ENCODE measurements at regions not wholly inside any gene's neighbourhood (a gene's known extent, or its start where the extent isn't known, plus 50 kb on each side); places are given as distances from the start of the nearest gene placed in this dataset.

- Histone ChIP-seq H3K9ac (ENCODE audit: low read length in 5 of 5) (no peak overlapping the region), H3K9me3 (ENCODE audit: control insufficient read depth in 5 of 5, low read length in 5 of 5) (no peaks in the 10 kb centered on the region), H3K36me3 (ENCODE audit: control insufficient read depth in 5 of 5, insufficient read depth in 5 of 5, low read length in 5 of 5) (no peaks in the 10 kb centered on the region), H3K4me1 (ENCODE audit: control insufficient read depth in 5 of 5, insufficient read depth in 5 of 5, low read length in 5 of 5) (no peaks in the 10 kb centered on the region), H3K4me3 (ENCODE audit: low read depth in 1 of 5, low read length in 5 of 5) (no peak overlapping the region), H3K27ac (ENCODE audit: low read depth, low read length) (no peak overlapping the region), H3K27me3 (ENCODE audit: control insufficient read depth in 5 of 5, insufficient read depth in 4 of 5, low read length in 5 of 5) (peaks cover 0 to 11% (median 7%) of the 10 kb centered on the region in 5 donors)
These were observed 190.6 kb downstream of the DHX35 start for GRCh38 chr20:39152742-39153141.

DNA sequence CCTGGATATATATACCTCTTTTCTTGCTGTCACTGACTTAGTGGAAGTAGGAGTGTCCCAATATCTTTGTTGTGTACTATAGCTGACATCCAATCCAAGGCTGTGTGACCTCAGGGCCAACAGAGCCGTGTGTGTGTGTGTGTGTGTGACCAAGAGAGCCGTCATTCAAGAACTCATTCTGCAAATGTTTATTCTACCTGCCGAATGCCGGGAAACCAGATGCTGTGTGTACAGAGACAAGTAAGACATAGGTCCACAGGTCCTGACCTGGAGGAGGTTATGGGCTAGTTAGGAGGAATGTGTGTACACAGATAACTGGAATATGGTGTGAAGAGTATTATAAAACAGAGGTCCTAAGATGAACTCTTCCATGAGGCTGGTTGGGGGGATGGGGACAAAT lies 190.0 kb downstream of the DHX35 start:
- no peak overlapping the region for H3K4me3 ChIP-seq (ENCODE audit: low read depth in 1 of 5, low read length in 5 of 5)
- no peaks in the 10 kb centered on the region for H3K36me3 ChIP-seq (ENCODE audit: control insufficient read depth in 5 of 5, insufficient read depth in 5 of 5, low read length in 5 of 5)
- no peaks in the 10 kb centered on the region for H3K9me3 ChIP-seq (ENCODE audit: control insufficient read depth in 5 of 5, low read length in 5 of 5)
- peaks cover 0 to 11% (median 4%) of the 10 kb centered on the region in 5 donors for H3K27me3 ChIP-seq (ENCODE audit: control insufficient read depth in 5 of 5, insufficient read depth in 4 of 5, low read length in 5 of 5)
- H3K4me1 ChIP-seq (ENCODE audit: control insufficient read depth in 5 of 5, insufficient read depth in 5 of 5, low read length in 5 of 5) = no peaks in the 10 kb centered on the region
- H3K9ac ChIP-seq (ENCODE audit: low read length in 5 of 5) = no peak overlapping the region
- no peak overlapping the region for H3K27ac ChIP-seq (ENCODE audit: low read depth, low read length)

DNA sequence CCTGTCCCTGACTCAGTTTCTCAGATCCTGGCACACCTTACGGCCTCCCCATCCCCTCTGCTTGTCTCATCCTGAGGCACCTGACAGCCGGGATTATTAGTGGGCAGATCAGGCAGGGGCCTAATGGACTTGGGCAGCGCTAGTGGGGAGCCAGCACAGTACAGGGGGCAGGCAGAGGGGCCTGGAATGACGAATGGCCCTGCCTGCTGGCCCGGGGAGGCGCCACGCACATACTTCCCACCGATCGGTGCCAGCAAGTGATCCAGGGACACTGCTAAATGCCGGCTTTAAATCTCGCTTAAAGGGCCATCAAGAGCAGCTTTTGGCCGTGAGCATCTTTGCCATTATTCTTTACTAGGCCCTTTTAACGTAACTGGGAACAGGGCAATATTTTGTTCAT lies 188.4 kb downstream of the DHX35 start:
- no peak overlapping the region for H3K4me3 ChIP-seq (ENCODE audit: low read depth in 1 of 5, low read length in 5 of 5)
- no peaks in the 10 kb centered on the region for H3K36me3 ChIP-seq (ENCODE audit: control insufficient read depth in 5 of 5, insufficient read depth in 5 of 5, low read length in 5 of 5)
- H3K27me3 ChIP-seq (ENCODE audit: control insufficient read depth in 5 of 5, insufficient read depth in 4 of 5, low read length in 5 of 5) = peaks cover 0 to 7% (median 0%) of the 10 kb centered on the region in 5 donors
- no peak overlapping the region for H3K9ac ChIP-seq (ENCODE audit: low read length in 5 of 5)
- no peak overlapping the region for H3K27ac ChIP-seq (ENCODE audit: low read depth, low read length)
- H3K9me3 ChIP-seq (ENCODE audit: control insufficient read depth in 5 of 5, low read length in 5 of 5) = no peaks in the 10 kb centered on the region
- H3K4me1 ChIP-seq (ENCODE audit: control insufficient read depth in 5 of 5, insufficient read depth in 5 of 5, low read length in 5 of 5) = no peaks in the 10 kb centered on the region

GRCh38 chr20:39146394-39146793 lies 184.2 kb downstream of the DHX35 start:
- H3K4me3 ChIP-seq (ENCODE audit: low read depth in 1 of 5, low read length in 5 of 5) = no peak overlapping the region
- peaks cover 0 to 12% (median 5%) of the 10 kb centered on the region in 5 donors for H3K27me3 ChIP-seq (ENCODE audit: control insufficient read depth in 5 of 5, insufficient read depth in 4 of 5, low read length in 5 of 5)
- H3K36me3 ChIP-seq (ENCODE audit: control insufficient read depth in 5 of 5, insufficient read depth in 5 of 5, low read length in 5 of 5) = no peaks in the 10 kb centered on the region
- H3K27ac ChIP-seq (ENCODE audit: low read depth, low read length) = no peak overlapping the region
- no peaks in the 10 kb centered on the region for H3K4me1 ChIP-seq (ENCODE audit: control insufficient read depth in 5 of 5, insufficient read depth in 5 of 5, low read length in 5 of 5)
- peaks cover 0 to 5% (median 0%) of the 10 kb centered on the region in 5 donors for H3K9me3 ChIP-seq (ENCODE audit: control insufficient read depth in 5 of 5, low read length in 5 of 5)
- H3K9ac ChIP-seq (ENCODE audit: low read length in 5 of 5) = no peak overlapping the region

DNA sequence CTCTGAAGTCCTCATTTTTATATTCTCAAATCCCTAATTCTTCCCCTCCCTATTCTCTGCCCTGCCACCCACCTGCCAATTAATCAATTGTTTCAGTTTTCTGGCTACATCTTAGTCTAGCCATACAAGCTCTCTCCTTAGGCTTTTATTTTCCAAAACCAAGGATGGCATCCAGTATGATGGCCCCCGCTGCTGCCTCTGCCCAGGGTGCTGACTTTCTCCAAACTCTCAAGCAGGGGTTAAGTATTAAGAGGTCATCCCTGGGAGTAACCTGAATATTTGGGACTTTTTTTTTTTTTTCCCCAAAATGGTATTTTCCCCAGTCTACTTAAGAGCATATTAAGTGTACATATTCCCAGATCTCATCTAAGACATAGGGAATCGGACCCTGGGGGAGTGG lies 183.8 kb downstream of the DHX35 start:
- Histone ChIP-seq H3K27ac (ENCODE audit: low read depth, low read length) (no peak overlapping the region), H3K4me3 (ENCODE audit: low read depth in 1 of 5, low read length in 5 of 5) (no peak overlapping the region), H3K36me3 (ENCODE audit: control insufficient read depth in 5 of 5, insufficient read depth in 5 of 5, low read length in 5 of 5) (no peaks in the 10 kb centered on the region), H3K4me1 (ENCODE audit: control insufficient read depth in 5 of 5, insufficient read depth in 5 of 5, low read length in 5 of 5) (no peaks in the 10 kb centered on the region), H3K9ac (ENCODE audit: low read length in 5 of 5) (no peak overlapping the region), H3K9me3 (ENCODE audit: control insufficient read depth in 5 of 5, low read length in 5 of 5) (peaks cover 0 to 5% (median 0%) of the 10 kb centered on the region in 5 donors), H3K27me3 (ENCODE audit: control insufficient read depth in 5 of 5, insufficient read depth in 4 of 5, low read length in 5 of 5) (peaks cover 0 to 12% (median 8%) of the 10 kb centered on the region in 5 donors)

GRCh38 chr20:39144757-39145156 lies 182.6 kb downstream of the DHX35 start:
- H3K9ac ChIP-seq (ENCODE audit: low read length in 5 of 5) = no peak overlapping the region
- no peak overlapping the region for H3K4me3 ChIP-seq (ENCODE audit: low read depth in 1 of 5, low read length in 5 of 5)
- peaks cover 0 to 5% (median 0%) of the 10 kb centered on the region in 5 donors for H3K9me3 ChIP-seq (ENCODE audit: control insufficient read depth in 5 of 5, low read length in 5 of 5)
- no peak overlapping the region for H3K27ac ChIP-seq (ENCODE audit: low read depth, low read length)
- H3K27me3 ChIP-seq (ENCODE audit: control insufficient read depth in 5 of 5, insufficient read depth in 4 of 5, low read length in 5 of 5) = peaks cover 0 to 16% (median 11%) of the 10 kb centered on the region in 5 donors
- H3K4me1 ChIP-seq (ENCODE audit: control insufficient read depth in 5 of 5, insufficient read depth in 5 of 5, low read length in 5 of 5) = no peaks in the 10 kb centered on the region
- H3K36me3 ChIP-seq (ENCODE audit: control insufficient read depth in 5 of 5, insufficient read depth in 5 of 5, low read length in 5 of 5) = no peaks in the 10 kb centered on the region

GRCh38 chr20:39142407-39143096 lies 180.4 kb downstream of the DHX35 start:
- Histone ChIP-seq H3K4me1 (ENCODE audit: control insufficient read depth in 5 of 5, insufficient read depth in 5 of 5, low read length in 5 of 5) (no peaks in the 10 kb centered on the region), H3K4me3 (ENCODE audit: low read depth in 1 of 5, low read length in 5 of 5) (no peak overlapping the region), H3K27me3 (ENCODE audit: control insufficient read depth in 5 of 5, insufficient read depth in 4 of 5, low read length in 5 of 5) (peaks cover 9 to 20% (median 16%) of the 10 kb centered on the region in 5 donors), H3K9me3 (ENCODE audit: control insufficient read depth in 5 of 5, low read length in 5 of 5) (peaks cover 0 to 5% (median 0%) of the 10 kb centered on the region in 5 donors), H3K27ac (ENCODE audit: low read depth, low read length) (no peak overlapping the region), H3K9ac (ENCODE audit: low read length in 5 of 5) (no peak overlapping the region), H3K36me3 (ENCODE audit: control insufficient read depth in 5 of 5, insufficient read depth in 5 of 5, low read length in 5 of 5) (no peaks in the 10 kb centered on the region)

DNA sequence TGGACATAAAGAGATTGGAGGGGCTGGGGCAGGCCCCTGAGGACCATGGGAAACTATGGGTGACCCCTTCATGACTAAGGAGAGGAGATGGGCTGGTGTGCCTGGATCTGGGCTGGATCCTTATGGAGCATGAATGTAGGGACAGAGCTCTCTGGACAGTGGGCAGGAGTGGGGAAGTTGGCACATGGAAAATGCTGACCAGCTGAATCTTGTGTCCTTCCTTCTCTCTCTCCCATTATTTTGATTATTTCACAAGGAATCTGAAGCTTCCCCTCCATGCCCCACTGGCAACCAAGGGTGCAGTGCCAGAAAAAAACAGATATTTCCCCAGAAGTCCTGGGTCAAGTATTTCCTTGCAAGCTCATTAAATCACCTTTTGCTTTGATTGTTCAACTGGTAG lies 175.2 kb downstream of the DHX35 start:
- Histone ChIP-seq H3K27ac (ENCODE audit: low read depth, low read length) (no peak overlapping the region), H3K36me3 (ENCODE audit: control insufficient read depth in 5 of 5, insufficient read depth in 5 of 5, low read length in 5 of 5) (no peaks in the 10 kb centered on the region), H3K27me3 (ENCODE audit: control insufficient read depth in 5 of 5, insufficient read depth in 4 of 5, low read length in 5 of 5) (peaks cover 9 to 15% (median 13%) of the 10 kb centered on the region in 5 donors), H3K9ac (ENCODE audit: low read length in 5 of 5) (no peak overlapping the region), H3K9me3 (ENCODE audit: control insufficient read depth in 5 of 5, low read length in 5 of 5) (no peaks in the 10 kb centered on the region), H3K4me3 (ENCODE audit: low read depth in 1 of 5, low read length in 5 of 5) (no peak overlapping the region), H3K4me1 (ENCODE audit: control insufficient read depth in 5 of 5, insufficient read depth in 5 of 5, low read length in 5 of 5) (no peaks in the 10 kb centered on the region)

- H3K4me3 ChIP-seq (ENCODE audit: low read depth in 1 of 5, low read length in 5 of 5) = no peak overlapping the region
- H3K27me3 ChIP-seq (ENCODE audit: control insufficient read depth in 5 of 5, insufficient read depth in 4 of 5, low read length in 5 of 5) = peaks cover 9 to 15% (median 13%) of the 10 kb centered on the region in 5 donors
- no peaks in the 10 kb centered on the region for H3K36me3 ChIP-seq (ENCODE audit: control insufficient read depth in 5 of 5, insufficient read depth in 5 of 5, low read length in 5 of 5)
- H3K9ac ChIP-seq (ENCODE audit: low read length in 5 of 5) = no peak overlapping the region
- H3K9me3 ChIP-seq (ENCODE audit: control insufficient read depth in 5 of 5, low read length in 5 of 5) = no peaks in the 10 kb centered on the region
- no peak overlapping the region for H3K27ac ChIP-seq (ENCODE audit: low read depth, low read length)
- H3K4me1 ChIP-seq (ENCODE audit: control insufficient read depth in 5 of 5, insufficient read depth in 5 of 5, low read length in 5 of 5) = no peaks in the 10 kb centered on the region
These were observed 174.7 kb downstream of the DHX35 start for GRCh38 chr20:39136798-39137197.

GRCh38 chr20:39135885-39136544 lies 173.9 kb downstream of the DHX35 start:
- no peaks in the 10 kb centered on the region for H3K36me3 ChIP-seq (ENCODE audit: control insufficient read depth in 5 of 5, insufficient read depth in 5 of 5, low read length in 5 of 5)
- H3K9ac ChIP-seq (ENCODE audit: low read length in 5 of 5) = no peak overlapping the region
- H3K27me3 ChIP-seq (ENCODE audit: control insufficient read depth in 5 of 5, insufficient read depth in 4 of 5, low read length in 5 of 5) = peaks cover 9 to 15% (median 11%) of the 10 kb centered on the region in 5 donors
- H3K9me3 ChIP-seq (ENCODE audit: control insufficient read depth in 5 of 5, low read length in 5 of 5) = no peaks in the 10 kb centered on the region
- no peaks in the 10 kb centered on the region for H3K4me1 ChIP-seq (ENCODE audit: control insufficient read depth in 5 of 5, insufficient read depth in 5 of 5, low read length in 5 of 5)
- no peak overlapping the region for H3K4me3 ChIP-seq (ENCODE audit: low read depth in 1 of 5, low read length in 5 of 5)
- H3K27ac ChIP-seq (ENCODE audit: low read depth, low read length) = no peak overlapping the region

Measured in subcutaneous abdominal adipose tissue (tissue), 5 donors.